HL-60 (cell line): ENCODE measurements at regions not wholly inside any gene's neighbourhood (a gene's known extent, or its start where the extent isn't known, plus 50 kb on each side); places are given as distances from the start of the nearest gene placed in this dataset.

ENCODE experiments used
- CTCF ChIP-seq: IDR thresholded peaks from one replicate; pipeline ENCODE4 v1.5.1; 2011; ENCODE audit warnings: low read length, control low read depth, inconsistent platforms; ENCODE audit not compliant: insufficient read depth
- GABPA ChIP-seq: IDR thresholded peaks from 2 replicates; pipeline ENCODE4 v1.6.1; 2012; ENCODE audit warnings: low read depth
- POLR2AphosphoS5 ChIP-seq: IDR thresholded peaks from 2 replicates; pipeline ENCODE4 v1.6.1; 2012; ENCODE audit warnings: low read depth
- REST ChIP-seq: IDR thresholded peaks from 2 replicates; pipeline ENCODE4 v1.6.1; 2012; ENCODE audit warnings: low read depth; ENCODE audit not compliant: insufficient replicate concordance
- SPI1 ChIP-seq: IDR thresholded peaks from 2 replicates; pipeline ENCODE4 v1.6.1; 2012; ENCODE audit warnings: low read depth, mild to moderate bottlenecking, borderline replicate concordance

GRCh38 chr4:91684955-91685354, 618.8 kb upstream of the GRID2 start:
- TF ChIP-seq REST: no peak
- TF ChIP-seq CTCF: no peak
- TF ChIP-seq POLR2AphosphoS5: no peak
- no peak for TF ChIP-seq SPI1
- no peak for TF ChIP-seq GABPA
